GM21825 (cell line): ENCODE measurements at regions not wholly inside any gene's neighbourhood (a gene's known extent, or its start where the extent isn't known, plus 50 kb on each side); places are given as distances from the start of the nearest gene placed in this dataset.

Experiments used
- ATAC-seq: cut with Tn5 transposase; IDR thresholded peaks from one replicate; pipeline ENCODE4 v1.9.1; 2021; ENCODE audit warnings: mild to moderate bottlenecking, moderate library complexity; ENCODE audit not compliant: unreplicated experiment

DNA sequence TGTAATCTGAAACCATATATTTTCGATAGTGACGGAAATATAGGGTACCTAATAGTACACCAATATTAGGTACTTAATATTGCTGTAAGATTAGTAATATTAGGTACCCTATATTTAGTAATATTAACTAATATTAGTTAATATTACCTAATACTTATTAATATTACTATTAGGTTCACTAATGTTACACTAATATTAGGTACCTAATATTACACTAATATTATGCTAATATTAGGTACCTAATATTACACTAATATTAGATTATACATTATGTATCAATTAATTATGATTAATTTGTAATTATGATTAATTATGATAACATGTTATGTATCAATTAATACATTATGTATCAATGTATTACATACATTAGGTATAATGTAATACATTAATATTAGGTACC, 518.2 kb upstream of the LRATD1 start:
- no peak for ATAC-seq

DNA sequence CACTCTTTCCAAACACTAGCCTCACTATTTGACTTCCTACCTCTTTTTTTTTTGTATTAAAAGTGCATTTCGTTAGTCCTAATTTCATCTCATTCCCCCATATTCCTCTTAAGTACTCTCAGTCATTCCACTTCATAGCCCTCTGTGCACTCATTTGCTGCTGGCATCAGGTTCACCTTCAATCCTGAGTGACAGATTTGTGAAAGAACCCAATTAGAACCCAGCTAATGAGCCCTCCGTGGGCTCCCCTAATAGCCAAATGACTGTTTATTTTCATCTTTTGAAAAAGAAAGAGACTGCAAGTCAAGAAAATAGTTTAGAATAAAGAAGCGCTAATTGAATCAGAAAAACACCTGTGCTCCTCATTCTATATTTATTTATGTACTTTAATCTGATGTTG, 512.1 kb upstream of the LRATD1 start:
- ATAC-seq, result no peak

DNA sequence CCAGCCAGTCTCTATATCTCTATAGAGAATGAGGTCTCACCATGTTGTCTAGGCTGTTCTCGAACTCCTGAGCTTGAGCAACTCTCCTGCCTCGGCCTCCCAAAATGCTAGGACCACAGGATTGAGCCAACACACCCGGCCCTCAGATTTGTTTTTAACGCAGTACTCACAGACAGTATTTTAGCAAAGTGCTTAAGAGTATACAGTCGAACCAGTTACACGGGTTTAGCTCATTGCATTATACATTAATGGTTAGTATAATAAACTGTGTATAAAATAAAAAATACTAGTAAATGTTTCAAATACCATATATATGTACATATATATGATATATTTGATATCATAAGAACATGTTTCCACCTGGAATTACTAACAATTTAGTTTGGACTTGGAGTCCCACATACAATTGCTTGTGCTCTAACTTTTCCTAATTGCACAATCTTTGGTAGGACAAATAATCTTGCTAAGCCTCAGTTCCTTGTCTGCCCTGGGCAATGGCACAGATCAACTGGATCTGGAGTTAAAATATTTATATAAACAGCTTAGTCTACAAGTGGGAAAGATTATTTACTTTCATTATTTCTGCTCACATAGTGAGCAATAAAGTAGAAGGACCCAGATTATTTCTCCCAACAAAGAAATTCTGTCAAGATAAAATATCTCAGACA, 508.9 kb upstream of the LRATD1 start:
- ATAC-seq, result no peak

DNA sequence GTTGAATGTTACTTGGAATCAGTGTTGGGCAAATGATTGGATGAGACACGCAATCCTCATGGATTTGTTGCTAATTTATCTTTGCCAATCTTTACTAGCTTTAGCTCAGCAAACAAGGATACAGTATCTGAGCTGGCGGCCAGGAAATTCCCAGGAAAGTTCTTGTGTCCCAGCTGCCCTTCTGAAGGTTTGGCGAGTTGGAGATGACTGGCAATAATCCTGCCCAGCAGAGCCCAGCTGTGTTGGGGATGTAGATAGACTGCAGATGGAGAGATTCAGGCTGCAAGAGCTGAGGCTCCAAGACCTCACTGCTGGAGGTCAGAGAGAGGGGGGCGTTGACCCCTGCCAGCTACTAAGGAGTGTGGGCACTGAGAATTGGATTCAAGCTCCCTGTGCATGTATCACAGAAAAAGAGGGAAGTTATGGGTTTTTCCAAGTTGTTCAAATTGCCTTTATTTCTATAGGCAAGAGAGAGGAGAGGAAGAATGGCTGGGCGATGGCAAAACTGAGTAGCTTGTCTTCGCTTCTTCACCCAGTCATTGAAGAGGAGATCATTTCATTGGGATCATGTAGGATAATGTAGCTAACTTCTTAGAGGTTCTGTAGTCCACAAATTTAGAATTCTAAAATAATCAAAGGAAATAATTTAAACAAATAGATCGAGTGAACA, 506.8 kb upstream of the LRATD1 start:
- no peak for ATAC-seq

DNA sequence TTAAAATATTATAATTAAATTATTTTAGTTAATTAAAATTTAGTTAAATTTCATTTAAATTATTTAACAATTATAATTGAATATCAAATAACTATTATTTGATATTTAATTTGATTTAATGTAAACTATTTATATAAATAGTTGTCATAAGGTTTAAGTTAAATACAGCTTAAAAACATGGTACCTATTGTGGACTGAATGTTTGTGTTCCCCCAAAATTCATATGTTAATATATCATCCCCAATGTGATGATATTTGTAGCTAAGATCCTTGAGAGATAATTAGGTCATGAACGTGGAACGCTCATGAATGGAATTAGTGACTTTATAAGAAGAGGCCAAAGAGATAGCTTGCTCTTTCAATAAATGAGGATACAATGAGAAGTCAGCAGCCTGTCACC, 505.7 kb upstream of the LRATD1 start:
- no peak for ATAC-seq

DNA sequence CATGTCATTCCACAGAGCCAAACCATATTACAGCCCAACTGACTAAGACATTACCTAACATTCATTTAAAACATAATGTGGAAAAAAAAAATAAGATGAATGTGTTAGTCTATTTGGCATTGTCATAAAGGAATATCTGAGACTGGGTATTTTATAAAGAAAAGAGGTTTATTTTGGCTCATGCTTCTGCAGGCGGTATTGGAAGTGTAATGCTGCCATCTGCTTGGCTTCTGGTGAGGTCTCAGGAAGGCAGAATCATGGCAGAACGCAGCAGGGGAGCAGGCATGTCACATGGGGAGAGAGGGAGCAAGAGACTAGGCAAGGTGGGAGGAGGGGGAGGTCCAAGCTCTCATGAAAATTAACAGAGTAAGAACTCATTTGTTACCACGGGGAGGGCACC, 504.8 kb upstream of the LRATD1 start:
- ATAC-seq, result no peak

DNA sequence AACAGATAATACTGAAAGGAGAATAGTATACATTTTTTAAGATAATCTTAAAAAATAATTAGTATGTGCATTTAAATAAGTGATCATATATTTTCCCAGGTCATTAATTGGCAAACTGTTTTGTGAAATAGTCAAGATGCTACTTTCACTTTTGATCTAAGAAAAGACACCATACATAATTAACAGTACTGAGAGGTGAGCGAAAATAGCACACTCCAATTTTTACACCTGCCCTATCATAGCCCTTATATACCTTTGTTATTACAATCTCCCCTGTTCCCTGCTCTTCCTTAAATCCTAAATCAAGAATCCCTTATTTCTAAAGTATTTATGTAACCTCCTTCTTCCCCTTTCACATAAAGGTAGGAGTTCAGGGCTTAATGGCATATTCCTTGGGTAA, 500.1 kb upstream of the LRATD1 start:
- ATAC-seq, result no peak

DNA sequence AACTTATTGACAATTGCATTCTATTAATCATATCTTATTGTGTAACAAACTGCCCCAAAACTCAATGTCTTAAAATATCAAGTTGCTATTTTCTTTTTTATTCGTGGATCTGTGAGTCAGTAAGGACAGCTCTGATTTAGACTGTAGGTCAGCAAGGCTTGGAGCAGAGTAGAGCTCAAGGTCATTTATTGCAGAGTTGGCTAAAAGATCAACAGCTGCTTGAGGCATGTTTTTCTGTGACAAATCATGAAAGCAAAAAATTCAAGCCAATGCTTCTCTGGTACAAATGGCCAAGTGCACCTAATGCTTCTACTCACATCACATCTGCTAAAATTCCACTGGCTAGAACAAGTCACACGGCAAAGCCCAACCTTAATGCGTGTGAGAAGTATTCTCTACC, 497.7 kb upstream of the LRATD1 start:
- ATAC-seq, result no peak

DNA sequence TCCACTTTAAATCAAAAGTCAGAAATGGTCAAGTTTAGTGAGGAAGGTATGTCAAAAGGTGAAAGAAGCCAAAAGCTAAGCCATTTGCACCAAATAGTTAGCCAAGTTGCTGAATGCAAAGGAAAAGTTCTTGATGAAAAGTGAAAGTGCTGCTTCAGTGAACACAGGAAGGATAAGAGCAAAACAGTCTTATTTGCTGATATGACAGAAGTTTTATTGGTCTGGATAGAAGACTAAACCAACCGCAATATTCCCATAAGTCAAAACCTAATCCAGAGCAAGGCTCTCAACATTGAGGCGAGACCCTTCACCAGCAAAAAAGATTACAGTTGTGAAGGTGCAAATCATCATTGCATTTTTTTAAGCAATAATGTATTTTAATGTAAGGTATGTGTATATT, 496.5 kb upstream of the LRATD1 start:
- ATAC-seq, result no peak

DNA sequence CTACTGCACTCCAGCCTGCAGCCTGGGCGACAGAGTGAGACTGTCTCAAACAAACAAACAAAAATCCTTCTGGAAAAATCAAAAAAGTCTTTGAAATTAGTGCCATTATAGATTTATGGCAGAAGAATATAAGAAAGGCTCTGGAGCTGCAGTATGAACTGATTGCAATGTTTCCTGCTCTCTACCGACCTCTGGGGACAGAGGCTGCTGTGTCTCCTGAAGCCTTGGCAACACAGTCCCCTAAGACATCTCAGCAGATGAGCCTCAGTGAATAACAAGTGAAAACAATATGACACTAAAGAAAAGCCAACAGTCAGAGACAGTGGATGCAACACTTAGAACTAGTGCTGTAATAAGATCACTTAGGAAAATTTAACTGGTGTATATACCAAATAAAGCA, 494.9 kb upstream of the LRATD1 start:
- ATAC-seq, result no peak

DNA sequence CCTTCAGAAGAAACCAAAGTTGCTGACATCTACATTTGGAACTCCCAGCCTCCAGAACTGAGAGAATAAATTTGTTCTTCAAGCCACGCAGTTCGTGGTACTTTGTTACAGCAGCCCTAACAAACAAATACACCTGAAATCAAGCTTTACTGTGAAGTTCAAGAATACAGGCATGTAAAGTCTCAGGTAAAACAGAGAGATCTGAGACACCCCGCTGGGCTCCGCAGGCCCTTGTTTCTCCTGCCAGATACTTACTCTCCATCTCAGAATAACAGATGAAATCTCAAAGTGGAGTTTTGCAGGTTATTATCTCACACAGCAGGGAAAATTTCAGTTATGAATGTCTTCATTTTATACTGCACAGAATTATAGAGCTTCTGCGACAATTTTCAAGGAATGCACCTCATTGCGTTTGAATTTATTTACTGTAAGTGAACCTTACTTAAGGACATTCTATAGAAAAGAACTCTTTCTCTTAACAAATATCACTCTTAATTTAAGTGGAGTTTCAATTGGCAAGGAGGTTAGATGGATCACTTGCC, 492.4 kb upstream of the LRATD1 start:
- no peak for ATAC-seq

DNA sequence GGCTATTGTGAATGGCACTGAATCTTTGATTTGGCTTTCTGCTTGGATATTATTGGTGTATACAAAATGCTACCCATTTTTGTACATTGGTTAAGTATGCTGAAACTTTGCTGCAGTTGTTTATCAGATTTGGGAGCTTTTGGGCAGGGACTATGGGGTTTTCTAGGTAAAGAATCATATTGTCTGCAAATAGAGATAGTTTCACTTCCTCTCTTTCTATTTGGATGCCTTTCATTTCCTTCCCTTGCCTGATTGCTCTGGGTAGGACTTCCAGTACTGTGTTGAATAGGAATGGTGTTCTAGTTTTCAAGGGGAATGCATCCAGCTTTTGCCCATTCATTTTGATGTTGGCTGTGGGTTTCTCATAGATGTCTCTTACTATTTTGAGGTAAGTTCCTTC, 489.1 kb upstream of the LRATD1 start:
- ATAC-seq, result no peak

DNA sequence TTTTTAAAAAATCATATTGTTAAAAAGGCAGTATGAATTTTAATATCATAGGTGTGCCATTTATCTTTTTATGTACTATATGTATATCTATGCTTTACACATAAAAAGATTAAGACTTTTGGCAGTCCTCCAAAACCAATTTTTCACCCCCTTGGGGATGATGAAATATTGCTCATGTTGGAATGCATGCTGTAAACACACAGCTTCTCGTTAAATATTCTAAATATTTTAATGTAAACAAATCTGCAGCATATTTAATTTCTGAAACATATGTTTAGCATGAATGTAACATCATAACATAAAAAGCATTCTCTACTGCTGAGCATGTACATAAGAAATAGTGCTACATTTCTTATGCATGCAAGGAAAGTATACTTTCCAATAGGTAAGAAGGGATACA, 484.3 kb upstream of the LRATD1 start:
- no peak for ATAC-seq

DNA sequence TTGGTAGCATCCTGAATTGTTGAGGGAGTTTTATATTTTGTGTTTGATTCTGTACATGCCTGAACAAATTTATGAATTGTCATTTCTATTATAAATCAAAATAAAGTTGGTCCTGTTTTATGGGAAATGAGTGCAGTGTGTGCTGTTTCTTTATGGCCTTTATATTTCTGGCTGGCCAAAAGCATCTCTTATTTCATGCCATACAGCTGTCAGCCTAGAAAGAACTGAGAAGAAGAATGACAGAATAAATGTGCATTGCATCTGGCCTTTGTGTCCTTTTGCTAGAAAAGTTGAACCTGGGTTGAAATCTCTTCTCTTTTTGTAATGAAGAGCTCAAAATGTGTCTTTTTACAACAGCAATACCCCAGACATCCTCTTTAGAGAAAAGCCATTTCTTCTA, 474.7 kb upstream of the LRATD1 start:
- ATAC-seq, result no peak

DNA sequence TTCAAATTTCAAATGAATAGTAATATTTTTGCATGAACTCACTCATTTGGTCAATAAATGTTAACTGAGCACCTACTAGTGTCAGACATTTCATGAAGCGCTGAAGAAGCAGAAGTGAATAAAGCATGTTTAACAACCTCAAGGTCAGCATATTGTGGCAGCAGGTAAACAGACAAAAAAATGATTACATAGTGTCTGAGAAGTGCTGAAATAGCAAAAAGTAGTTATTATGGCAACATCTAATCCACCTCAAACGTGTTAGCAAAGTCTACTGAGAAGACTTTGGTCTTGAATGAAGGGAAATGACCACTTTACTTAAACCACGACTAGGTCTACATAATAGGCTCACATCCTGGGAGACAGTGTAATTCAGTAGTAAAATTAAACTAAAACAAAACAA, 452.2 kb upstream of the LRATD1 start:
- no peak for ATAC-seq

DNA sequence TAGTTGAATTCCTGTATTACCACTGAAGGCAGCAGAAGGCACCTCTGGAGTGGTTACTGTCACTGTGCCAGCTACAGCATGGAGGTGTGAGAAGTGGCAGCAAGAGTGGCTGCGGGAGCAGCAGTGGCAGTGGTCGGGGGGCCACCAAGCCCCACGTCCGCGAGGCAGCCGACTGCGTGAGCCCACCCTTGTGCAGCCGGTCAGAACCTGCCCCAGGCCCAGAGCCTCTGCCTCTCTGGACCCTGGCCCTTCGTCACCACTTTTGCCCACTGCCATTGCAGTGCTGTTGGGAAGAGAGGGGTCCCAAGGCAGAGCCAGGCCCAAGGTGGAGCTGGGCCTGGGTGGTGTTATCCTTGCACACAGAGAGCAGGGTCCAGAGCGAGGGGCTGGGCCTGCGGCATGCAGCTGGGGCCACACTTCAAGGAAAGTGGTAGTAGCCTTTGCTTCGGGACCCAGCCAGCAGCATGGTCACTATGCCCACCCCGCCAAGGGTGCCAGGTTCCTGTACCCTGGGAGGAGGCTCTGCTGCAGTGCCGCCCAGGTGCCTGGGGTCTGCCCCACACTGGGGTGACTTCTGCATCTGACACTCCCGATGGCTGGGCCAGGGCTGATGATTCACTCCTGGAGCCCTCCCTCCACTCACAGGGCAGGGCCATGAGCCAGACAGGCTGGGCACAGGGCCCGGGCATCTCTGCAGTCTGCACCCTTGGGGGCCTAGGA, 450.1 kb upstream of the LRATD1 start:
- no peak for ATAC-seq

DNA sequence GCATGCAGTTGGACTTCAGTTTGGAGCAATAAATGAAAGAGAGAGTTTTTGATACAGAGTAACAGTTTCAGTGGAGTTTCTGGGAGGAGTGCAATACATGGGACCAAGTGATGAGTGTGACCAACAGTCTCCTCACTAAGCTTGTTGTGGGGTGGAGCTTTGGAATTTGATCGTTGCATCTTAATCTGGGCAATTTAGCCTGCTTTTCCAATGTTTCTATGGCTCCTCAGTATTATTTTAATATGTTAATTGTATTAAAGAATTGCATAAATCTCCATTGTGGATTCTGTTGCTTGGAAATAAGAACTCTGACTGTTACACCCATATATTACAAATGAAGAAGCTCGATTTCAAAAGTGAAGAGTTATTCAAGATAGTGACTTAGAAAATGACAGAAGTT, 446.6 kb upstream of the LRATD1 start:
- ATAC-seq, result no peak

DNA sequence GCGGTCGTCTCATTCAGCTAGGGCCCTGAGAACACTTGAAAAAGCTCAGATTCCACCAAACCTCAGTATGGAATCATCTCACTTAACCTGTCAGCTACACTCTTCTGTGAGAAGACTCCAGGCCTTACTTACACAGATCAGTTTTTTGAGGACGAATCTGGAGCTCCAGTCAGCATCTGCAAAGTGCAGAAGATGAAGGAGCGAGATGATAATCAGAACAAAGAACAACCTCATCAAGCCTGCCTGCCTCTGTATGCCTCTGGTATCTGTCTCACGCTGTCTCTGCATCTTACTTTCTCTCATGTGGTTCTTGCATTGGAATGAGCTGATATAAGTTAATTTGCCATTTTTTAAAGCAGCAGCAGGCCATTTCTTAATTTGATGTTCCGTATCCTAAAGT, 444.1 kb upstream of the LRATD1 start:
- no peak for ATAC-seq

DNA sequence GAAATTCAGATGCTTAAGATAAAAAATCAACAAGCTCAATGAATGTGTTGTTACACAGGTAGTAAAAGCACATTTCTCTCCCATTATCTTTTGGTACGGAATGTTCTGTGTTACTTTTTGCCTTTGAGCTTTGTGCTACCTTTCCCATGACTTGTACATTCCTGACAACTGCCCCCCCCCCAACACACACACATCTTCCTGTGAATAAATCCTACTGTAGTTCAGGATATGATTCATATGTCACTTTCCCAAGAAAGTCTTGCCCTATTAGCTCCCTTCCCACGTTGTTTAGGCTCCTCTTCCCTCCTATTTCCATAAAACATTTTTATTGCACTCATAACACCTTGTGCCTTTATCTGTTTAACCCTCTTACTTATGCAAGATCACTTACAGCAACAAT, 442.6 kb upstream of the LRATD1 start:
- ATAC-seq, result no peak

DNA sequence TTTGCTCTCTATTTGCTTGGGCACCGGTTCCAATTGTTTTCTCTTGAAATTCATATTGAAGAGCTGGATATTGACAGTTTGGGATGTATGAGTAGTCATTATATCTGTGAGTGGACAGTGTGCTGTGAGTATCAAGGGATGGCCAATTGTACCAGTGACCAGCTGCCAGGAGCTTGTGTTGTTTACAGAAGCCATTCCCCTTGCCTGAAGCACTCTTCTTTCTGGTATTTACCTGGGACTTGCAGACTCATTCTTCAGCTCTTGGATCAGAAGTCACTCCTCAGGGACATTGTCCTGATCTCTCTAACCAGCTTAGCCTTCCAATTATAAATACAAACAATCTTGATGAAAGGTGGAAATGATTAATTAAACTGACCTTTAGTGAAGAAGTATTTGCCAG, 438.3 kb upstream of the LRATD1 start:
- no peak for ATAC-seq

DNA sequence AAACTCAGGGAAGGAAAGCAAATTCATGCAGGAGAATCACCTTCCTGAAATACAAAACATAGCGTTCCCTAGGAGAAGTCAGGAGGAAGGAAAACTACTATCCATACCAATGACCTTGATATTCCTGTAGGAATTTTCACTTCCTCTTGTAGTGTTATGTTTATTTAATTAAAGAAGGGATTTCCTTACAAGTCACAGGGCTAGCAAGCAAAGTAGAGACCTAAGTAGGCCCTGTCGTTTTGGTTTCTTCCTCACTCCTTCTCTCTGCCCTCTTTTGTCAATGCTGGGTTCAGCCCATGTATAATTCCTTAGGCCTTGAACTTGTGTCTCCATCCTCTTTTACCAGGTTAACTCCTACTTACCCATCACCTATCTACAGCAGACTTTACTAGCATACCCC, 435.2 kb upstream of the LRATD1 start:
- ATAC-seq, result no peak

DNA sequence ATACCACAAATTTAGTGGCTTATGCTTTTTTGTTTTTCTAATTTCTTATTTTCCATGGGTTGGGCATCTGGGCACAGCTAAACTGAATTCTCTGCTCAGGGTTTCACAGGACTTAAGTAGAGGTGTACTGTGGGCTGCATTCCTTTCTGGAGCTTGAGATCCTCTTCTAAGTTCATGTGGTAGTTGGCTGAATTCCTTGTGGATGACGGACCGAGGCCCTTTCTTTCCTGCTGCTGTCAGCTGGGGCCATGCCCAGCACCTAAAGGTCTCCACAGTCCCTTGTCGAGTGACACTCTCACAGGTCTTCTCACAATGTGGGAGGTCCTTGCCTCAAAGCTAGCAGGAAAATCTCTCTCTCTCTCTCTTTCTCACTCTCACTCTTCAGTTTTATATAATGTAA, 433.5 kb upstream of the LRATD1 start:
- no peak for ATAC-seq
